Type B pancreatic cell (in vitro differentiated cells): ENCODE measurements at regions not wholly inside any gene's neighbourhood (a gene's known extent, or its start where the extent isn't known, plus 50 kb on each side); places are given as distances from the start of the nearest gene placed in this dataset.
"Not testable (repeated sequence)": the region's sequence is repeated elsewhere in the genome, so short reads cannot be mapped to it uniquely, and the experiment has no call there.

Experiments
- DNase-seq: peaks from one replicate; pipeline ENCODE4 v3.0.0; 2021; ENCODE audit warnings: mixed read lengths; ENCODE audit not compliant: unreplicated experiment; ENCODE audit errors: extremely low spot score
- H3K27ac Mint-ChIP-seq: 2 replicates; pipeline ENCODE4 v1.8.0; 2021; ENCODE audit warnings: mild to moderate bottlenecking, mixed read lengths
- H3K27me3 Mint-ChIP-seq: 2 replicates; pipeline ENCODE4 v1.8.0; 2021; ENCODE audit warnings: mixed read lengths
- H3K36me3 Mint-ChIP-seq: 2 replicates; pipeline ENCODE4 v1.8.0; 2021; ENCODE audit warnings: mixed read lengths
- H3K4me1 Mint-ChIP-seq: one replicate; pipeline ENCODE4 v1.8.0; 2021; ENCODE audit warnings: mixed read lengths; ENCODE audit not compliant: unreplicated experiment
- H3K4me3 Mint-ChIP-seq: 2 replicates; pipeline ENCODE4 v1.8.0; 2021; ENCODE audit warnings: mild to moderate bottlenecking, mixed read lengths
- H3K9me3 Mint-ChIP-seq: 2 replicates; pipeline ENCODE4 v1.8.0; 2021; ENCODE audit warnings: mixed read lengths
- CTCF ChIP-seq: fragments of 200-600 bp; sonication (generic); conservative IDR thresholded peaks from 2 replicates; pipeline ENCODE4 v1.5.0; 2021; ENCODE audit warnings: antibody characterized with exemption, mild to moderate bottlenecking

- peaks cover 29% of the 10 kb centered on the region for H3K27me3 Mint-ChIP-seq
- TF ChIP-seq CTCF = no peak
- no peaks in the 10 kb centered on the region for H3K36me3 Mint-ChIP-seq
- no peak overlapping the region for H3K27ac Mint-ChIP-seq
- DNase-seq = no peak
- peaks cover 3% of the 10 kb centered on the region for H3K4me1 Mint-ChIP-seq
- H3K4me3 Mint-ChIP-seq = no peak overlapping the region
- H3K9me3 Mint-ChIP-seq = no peaks in the 10 kb centered on the region
Observed at GRCh38 chr17:5980941-5981340, 89.2 kb upstream of the WSCD1 start.

- H3K4me1 Mint-ChIP-seq = no peaks in the 10 kb centered on the region
- H3K9me3 Mint-ChIP-seq = no peaks in the 10 kb centered on the region
- no peak for TF ChIP-seq CTCF
- H3K27ac Mint-ChIP-seq = no peak overlapping the region
- H3K36me3 Mint-ChIP-seq = no peaks in the 10 kb centered on the region
- peaks cover 11% of the 10 kb centered on the region for H3K27me3 Mint-ChIP-seq
- no peak for DNase-seq
- no peak overlapping the region for H3K4me3 Mint-ChIP-seq
Observed at GRCh38 chr17:5986644-5987043, 83.5 kb upstream of the WSCD1 start.

GRCh38 chr17:6000426-6000825 lies 69.8 kb upstream of the WSCD1 start:
- peaks cover 5% of the 10 kb centered on the region for H3K9me3 Mint-ChIP-seq
- DNase-seq = no peak
- H3K27ac Mint-ChIP-seq = no peak overlapping the region
- no peaks in the 10 kb centered on the region for H3K36me3 Mint-ChIP-seq
- no peak overlapping the region for H3K4me3 Mint-ChIP-seq
- H3K27me3 Mint-ChIP-seq = peaks cover 13% of the 10 kb centered on the region
- no peak for TF ChIP-seq CTCF
- H3K4me1 Mint-ChIP-seq = no peaks in the 10 kb centered on the region

- not testable (repeated sequence) for H3K27ac Mint-ChIP-seq, DNase-seq, H3K27me3 Mint-ChIP-seq, H3K9me3 Mint-ChIP-seq, H3K4me1 Mint-ChIP-seq, H3K4me3 Mint-ChIP-seq, H3K36me3 Mint-ChIP-seq
Observed at GRCh38 chr17:6003221-6003620, 67.0 kb upstream of the WSCD1 start.

- no peak overlapping the region for H3K27ac Mint-ChIP-seq
- DNase-seq = no peak
- no peak overlapping the region for H3K4me3 Mint-ChIP-seq
- no peaks in the 10 kb centered on the region for H3K4me1 Mint-ChIP-seq
- no peaks in the 10 kb centered on the region for H3K9me3 Mint-ChIP-seq
- H3K27me3 Mint-ChIP-seq = peaks cover 3% of the 10 kb centered on the region
- H3K36me3 Mint-ChIP-seq = no peaks in the 10 kb centered on the region
- TF ChIP-seq CTCF = no peak
Observed at GRCh38 chr17:6005939-6006338, 64.2 kb upstream of the WSCD1 start.

- Mint-ChIP-seq H3K4me3 (no peak overlapping the region), H3K27me3 (peaks cover 16% of the 10 kb centered on the region), H3K36me3 (peaks cover 3% of the 10 kb centered on the region), H3K27ac (no peak overlapping the region), H3K9me3 (no peaks in the 10 kb centered on the region), H3K4me1 (no peaks in the 10 kb centered on the region)
- DNase-seq = no peak
- no peak for TF ChIP-seq CTCF
Observed at GRCh38 chr17:6011206-6011605, 59.0 kb upstream of the WSCD1 start.
